Stimulated activated CD8-positive, alpha-beta memory T cell treated with anti-CD3 and anti-CD28 coated beads, Interleukin-4, amount 100 ng/mL, for 4 hours (primary cell): ENCODE measurements at regions not wholly inside any gene's neighbourhood (a gene's known extent, or its start where the extent isn't known, plus 50 kb on each side); places are given as distances from the start of the nearest gene placed in this dataset.
"Not testable (repeated sequence)": the region's sequence is repeated elsewhere in the genome, so short reads cannot be mapped to it uniquely, and the experiment has no call there.

Experiments
- DNase-seq, 2 donors: peaks; one replicate each; pipeline ENCODE4 v3.0.0-alpha.2; 2020; ENCODE audit warnings: low read depth in 2 of 2, low spot score in 1 of 2

- DNase-seq = no peak
Measured at GRCh38 chr2:103167599-103167998, 405.8 kb downstream of the TMEM182 start.

DNA sequence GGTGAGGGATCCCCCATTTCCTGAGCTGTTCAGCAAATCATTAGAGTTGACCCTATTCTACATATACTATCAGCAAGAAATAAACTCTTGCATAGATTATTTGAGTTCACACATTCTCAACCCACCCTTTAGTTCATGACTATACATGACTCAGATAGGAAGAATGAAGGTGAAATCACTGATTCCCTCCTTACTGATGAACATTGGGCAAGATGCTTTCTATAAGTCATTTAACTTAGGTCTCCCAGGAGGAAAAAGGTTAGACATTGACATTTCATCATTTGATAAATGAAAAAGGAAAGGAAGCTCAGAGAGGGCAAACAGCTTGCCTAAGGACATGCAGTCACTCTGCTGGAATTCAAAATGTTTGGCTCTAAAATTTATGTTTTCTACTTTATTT lies 408.0 kb downstream of the TMEM182 start:
- no peak for DNase-seq

GRCh38 chr2:103172821-103173220 lies 411.0 kb downstream of the TMEM182 start:
- DNase-seq = no peak

DNA sequence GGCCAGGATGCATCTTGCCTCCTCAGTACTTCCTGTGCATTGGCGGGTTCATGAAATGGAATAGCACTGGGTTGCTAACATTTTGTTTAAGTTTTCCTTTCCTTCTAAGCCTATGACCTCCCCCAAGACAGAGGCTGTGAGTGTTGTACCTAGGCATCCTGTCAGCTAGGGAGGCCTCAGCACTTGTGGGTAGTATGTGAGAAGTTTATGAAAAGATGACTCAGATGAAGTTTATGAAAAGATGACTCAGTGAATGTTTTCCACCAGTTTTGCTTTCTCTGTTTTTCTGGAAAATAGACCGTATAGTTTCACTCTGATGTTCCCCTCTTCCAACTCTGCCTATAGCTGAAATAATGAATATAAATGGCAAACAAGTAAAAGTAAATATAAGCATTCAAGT lies 412.9 kb downstream of the TMEM182 start:
- DNase-seq = no peak

- DNase-seq = no peak
Measured at GRCh38 chr2:103176294-103176915, 414.6 kb downstream of the TMEM182 start.

GRCh38 chr2:103179798-103180197 lies 418.0 kb downstream of the TMEM182 start:
- no peak for DNase-seq

DNA sequence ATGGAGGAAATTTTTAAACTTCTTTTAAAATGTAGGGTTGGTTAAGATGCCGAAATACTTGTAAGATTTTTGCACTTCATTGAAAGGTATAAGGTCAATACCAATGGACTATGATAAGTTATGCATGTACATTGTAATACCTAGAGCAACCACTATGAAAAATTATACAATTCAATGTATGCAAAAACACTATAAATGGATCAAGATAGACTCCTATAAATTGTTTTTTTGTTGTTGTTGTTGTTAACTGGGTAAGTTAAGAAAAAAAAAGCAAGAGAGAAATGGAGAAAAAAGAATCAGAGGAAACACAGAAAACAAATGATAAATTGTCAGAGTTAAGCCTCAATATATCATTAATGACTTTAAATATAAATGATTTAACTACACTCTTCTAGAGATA lies 421.2 kb downstream of the TMEM182 start:
- no peak for DNase-seq

DNA sequence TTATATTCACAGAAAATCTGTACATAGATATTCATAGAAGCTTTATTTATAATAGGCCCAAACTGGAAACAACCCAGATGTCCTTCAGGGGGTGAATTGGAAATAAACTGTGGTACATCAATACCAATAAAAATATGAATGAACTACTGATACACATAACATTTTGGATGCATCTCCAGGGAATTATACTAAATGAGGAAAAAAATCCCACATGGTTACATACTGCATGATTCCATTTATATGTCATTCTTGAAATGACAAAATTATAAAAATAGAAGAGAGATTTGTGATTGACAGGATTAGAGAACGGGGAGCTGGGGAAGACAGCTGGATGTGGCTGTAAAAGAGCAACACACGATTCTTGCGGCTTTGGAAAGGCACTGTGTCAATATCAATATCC lies 435.0 kb downstream of the TMEM182 start:
- DNase-seq = no peak

DNA sequence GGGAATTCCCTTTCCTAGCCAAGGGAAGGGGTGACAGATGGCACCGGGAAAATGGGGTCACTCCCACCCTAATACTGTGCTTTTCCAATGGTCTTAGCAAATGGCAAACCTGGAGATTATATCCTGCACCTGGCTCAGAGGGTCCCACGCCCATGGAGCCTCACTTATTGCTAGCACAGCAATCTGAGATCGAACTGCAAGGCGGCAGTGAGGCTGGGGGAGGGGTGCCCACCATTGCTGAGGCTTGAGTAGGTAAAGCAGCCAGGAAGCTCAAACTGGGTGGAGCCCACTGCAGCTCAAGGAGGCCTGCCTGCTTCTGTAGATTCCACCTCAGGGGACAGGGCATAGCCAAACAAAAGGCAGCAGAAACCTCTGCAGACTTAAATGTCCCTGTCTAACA lies 438.9 kb downstream of the TMEM182 start:
- DNase-seq = not testable (repeated sequence)

DNA sequence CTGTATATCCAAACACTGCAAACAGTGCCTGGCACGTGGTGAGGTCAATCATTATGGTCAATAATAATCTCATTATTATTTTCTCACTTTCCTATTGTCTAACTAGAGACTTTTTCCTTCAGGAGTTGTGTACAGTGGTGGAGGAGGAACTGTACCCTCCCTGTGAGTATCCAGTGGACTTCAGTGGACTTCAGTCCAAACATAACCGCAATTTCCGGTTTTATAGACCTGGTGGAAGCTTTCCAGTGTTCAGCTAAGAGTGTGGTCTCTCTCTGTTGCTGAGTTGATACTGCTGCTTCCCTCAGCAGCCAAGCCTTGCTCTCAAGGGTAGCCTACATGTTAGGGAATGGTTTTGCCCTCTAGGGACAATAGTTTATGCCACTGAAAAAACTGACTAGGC lies 447.1 kb downstream of the TMEM182 start:
- DNase-seq = no peak

DNA sequence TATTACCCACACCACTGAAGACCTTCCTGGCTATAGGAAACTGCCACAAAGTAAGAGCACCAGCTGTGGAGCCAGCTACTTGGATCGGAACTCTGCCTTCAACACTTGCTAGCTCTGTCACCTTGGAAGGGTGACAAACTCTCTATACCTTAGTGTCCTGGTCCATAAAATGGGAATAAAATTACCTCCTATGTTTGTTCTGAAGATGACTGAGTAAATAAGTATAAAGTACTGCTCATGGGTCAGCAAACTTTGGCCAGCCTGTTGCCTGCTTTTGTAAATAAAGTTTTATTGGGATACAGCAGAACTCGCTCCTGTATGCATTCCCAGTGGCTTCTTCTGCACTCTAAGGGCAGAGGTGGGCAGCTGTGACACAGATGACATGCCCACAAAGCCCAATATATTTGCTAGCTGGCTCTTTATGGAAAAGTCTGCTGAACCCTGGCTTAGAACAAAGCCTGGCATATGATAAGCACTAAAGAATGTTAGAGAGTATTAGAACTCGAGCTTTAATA lies 451.3 kb downstream of the TMEM182 start:
- DNase-seq = no peak

DNA sequence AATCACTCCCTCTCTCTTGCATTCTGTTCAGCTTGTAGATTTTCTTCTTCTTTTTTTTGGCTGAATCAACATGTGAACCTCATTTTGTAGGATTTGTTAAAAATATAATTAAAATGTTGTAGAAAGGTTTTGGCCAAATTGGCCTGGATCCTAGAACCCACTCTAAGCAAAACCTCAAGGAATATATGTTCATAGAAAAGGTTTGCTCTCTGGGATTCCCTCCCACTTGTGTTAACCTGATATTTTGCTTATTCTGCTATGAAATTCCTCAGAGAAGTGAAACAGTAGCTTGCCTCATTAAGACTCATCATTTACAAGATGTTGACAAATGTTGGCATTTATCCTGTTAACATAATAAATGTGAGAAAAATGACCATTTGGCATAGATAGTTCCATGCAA lies 456.7 kb downstream of the TMEM182 start:
- DNase-seq = no peak

- no peak for DNase-seq
Measured at GRCh38 chr2:103219398-103219797, 457.6 kb downstream of the TMEM182 start.

DNA sequence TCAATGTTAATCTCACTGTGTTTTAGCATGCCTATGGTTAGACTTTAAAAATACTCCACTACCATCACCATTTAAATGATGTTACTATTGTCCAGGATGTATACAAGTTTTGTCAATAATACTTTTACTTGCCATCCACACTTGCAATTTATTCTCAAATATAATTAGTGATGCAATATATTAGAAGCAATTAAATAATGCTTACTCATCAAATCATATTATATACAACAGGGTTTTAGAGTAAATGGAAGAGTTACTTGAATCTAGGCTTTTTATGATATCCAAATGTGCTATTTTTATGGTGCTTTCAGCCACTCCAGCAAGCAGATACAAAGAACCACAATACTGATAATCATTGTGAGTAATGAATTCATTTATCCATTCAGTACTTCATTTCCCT lies 461.1 kb downstream of the TMEM182 start:
- DNase-seq = no peak

DNA sequence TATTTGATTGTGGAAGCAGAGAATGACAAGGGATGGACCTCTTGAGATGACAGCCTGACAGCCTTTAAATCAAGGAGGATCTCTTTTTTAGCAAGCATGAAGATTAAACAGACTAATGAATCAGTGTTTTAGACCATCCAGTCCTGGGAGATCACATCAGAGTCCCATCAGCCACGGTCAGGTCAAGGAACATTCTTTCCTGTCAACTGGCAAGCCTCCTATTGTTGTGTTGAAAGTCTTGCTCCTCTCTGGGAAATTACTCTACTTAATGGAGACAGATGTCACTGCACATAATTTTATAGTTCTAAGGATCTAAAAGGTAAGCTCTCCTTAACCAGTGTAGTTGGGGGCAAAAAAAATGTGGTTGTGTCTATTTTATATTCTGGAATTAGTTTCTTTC lies 469.0 kb downstream of the TMEM182 start:
- no peak for DNase-seq

DNA sequence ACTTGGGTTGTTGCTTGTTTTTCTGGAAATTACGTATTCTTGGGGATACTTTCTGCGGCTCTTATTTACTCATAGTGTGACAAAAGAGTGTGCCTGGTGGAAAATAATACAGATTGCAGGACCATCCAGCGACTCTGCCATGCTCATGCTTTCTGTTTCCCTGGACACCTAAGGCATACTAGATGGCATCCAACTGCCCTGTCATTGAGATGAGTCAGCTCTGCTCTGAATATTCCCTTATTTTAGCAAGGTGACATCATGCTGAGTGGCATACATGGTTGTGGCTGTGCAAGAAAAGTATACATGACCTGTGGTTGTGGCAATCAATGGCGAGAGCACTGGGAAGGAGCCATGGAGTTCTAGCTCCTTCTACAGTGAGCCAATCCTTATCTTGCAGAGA lies 471.0 kb downstream of the TMEM182 start:
- DNase-seq = no peak

- DNase-seq = no peak
Measured at GRCh38 chr2:103233691-103234090, 471.9 kb downstream of the TMEM182 start.

DNA sequence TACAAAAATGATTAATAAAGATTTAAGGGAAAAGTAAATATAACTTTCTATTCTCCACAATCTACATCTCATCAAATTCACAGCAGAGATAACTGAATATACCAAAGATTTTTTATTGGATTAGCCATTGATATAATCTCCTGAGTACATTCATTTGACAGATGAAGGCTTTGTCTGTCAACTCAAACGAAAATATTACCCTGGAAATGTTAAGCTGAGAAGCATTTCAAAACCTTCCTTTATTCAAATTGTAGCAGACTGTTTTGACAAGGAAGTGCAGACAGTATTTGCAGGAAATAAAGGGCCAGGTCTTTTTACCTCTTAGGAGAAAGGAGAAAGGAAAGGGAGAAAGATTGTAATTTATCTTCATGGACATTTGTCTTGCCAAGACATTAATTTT lies 473.5 kb downstream of the TMEM182 start:
- no peak for DNase-seq

GRCh38 chr2:103249462-103249861 lies 487.6 kb downstream of the TMEM182 start:
- no peak for DNase-seq

DNA sequence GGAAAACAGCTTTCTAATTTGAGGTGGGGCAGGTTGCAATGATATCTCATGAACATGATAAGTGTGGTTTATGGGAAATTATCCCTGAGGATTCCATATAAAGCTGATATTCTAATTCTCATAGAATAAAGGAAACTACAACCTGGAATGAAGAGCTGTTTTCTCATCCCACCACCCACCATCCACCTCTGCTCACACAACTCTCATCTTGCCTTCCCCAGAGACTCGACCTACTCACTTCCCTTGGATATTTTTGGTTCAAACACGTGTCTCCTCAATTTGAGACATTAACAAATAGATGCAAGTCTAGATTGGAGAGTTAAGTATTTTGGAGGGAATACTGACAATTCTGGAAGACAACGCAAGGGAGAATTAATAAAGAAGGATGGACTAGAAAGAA lies 490.9 kb downstream of the TMEM182 start:
- DNase-seq = no peak

- no peak for DNase-seq
Measured at GRCh38 chr2:103254611-103255010, 492.8 kb downstream of the TMEM182 start.

DNA sequence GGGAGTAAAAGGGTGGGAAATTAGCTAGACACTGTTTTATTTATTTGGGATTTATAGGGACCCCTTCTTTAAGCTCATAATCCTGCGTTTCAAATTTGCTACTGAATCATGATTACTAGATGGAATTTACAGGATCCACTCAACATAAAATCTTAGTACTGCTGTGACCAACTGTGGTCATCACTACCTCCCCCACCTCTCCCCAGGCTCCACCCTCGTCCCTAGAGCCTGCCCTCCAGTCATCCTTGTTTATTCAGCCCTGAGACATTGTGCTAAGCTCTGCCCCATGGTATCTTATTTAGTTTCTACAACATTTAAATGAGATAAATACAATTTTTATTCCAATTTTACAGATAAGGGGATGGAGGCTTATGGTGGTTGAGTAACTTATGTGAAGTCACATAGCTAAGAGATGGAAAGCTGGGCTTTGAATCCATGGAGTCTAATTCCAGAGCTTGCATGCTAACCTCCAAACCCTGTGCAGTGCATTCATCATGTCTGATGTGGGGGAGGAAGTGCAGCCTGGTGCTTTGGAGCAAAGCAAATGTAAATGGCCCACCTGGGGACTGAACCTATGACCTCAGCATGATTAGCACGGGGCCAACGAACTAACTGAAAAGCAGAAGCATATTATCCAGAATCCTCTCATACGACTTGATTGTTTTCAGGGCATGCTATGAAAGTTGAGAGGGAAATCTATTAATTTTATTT lies 502.4 kb downstream of the TMEM182 start:
- DNase-seq = no peak

GRCh38 chr2:103265521-103265920 lies 503.7 kb downstream of the TMEM182 start:
- DNase-seq = no peak
